GM04504 (cell line): ENCODE measurements at regions not wholly inside any gene's neighbourhood (a gene's known extent, or its start where the extent isn't known, plus 50 kb on each side); places are given as distances from the start of the nearest gene placed in this dataset.
A peak's percentile ranks its signal among the peaks of the same experiment; 100 is the strongest.
"Not testable (repeated sequence)": the region's sequence is repeated elsewhere in the genome, so short reads cannot be mapped to it uniquely, and the experiment has no call there.

ENCODE experiments used
- DNase-seq: peaks from one replicate; pipeline ENCODE4 v3.0.0-alpha.2; 2012; ENCODE audit warnings: low read depth

GRCh38 chr11:29051935-29052334 is 943.7 kb downstream of the METTL15 start:
- DNase-seq, result no peak

DNA sequence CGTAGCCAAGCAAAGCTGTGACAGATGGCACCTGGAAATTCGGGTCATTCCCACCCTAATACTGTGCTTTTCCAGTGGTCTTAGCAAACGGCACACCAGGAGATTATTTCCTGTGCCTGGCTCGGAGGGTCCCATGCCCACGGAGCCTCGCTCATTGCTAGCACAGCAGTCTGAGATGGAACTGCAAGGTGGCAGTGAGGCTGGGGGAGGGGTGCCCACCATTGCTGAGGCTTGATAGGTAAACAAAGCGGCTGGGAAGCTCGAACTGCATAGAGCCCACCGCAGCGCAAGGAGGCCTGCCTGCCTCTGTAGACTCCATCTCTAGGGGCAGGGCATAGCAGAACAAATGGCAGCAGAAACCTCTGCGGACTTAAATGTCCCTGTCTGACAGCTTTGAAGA is 942.8 kb downstream of the METTL15 start:
- not testable (repeated sequence) for DNase-seq

DNA sequence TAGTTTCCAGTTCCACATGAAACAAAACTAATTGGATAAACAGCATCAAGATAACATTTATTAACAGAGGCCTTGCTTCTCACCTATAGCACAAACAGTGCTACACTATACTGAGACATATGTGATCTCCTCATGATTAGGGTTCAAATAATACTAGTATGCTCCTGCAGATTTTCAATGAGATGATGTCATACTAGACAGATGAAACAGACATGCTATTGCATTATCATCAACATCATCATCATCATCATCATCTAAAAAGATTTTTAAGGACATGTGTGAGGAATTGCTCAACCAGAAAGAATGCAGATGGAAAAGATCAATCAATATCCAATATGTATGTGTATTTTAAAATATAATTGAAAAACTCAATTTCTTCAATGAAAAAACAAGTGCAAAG is 932.3 kb downstream of the METTL15 start:
- DNase-seq, result no peak

GRCh38 chr11:29032384-29033149 is 924.4 kb downstream of the METTL15 start:
- DNase-seq, result no peak

DNA sequence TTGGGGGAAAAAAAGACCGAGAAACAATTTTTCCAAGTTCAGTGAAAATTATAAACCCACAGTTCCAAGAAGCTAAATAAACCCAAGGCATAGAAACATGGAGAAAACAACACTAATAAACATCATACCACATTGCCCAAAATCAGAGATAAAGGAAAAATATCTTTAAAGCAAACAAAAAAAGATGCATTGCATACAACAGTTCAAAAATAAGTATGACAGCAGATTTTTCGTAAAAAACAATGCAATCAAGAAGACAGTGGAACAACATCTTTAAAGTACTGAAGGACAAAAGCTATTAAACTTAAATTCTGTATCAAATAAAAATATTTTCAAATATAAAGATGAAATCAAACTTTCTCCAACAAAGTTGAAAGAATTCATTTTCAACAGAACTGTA is 921.3 kb downstream of the METTL15 start:
- no peak for DNase-seq

- no peak for DNase-seq
Observed at GRCh38 chr11:29027436-29027835, 919.2 kb downstream of the METTL15 start.

GRCh38 chr11:29026286-29026685 is 918.1 kb downstream of the METTL15 start:
- no peak for DNase-seq

GRCh38 chr11:29025001-29025400 is 916.8 kb downstream of the METTL15 start:
- DNase-seq, result no peak

DNA sequence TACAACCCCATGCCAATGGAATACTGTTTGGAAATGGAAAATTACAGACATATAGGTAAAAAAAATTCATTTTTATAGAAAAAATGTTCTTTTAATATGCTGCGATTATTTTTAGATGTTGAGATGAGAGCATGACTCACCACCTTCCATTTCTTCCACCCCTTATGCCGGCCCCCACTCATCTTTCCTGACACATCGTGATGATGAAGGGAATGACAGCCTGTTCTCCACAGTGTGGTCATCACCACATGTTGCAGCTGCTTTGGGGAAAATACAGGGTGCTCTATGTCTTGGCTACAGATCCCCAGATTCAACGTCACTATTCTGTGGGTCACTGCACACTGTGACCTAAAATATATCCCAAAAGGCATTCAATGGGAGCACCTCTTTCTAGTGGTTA is 916.2 kb downstream of the METTL15 start:
- DNase-seq, result no peak

GRCh38 chr11:29023761-29024160 is 915.6 kb downstream of the METTL15 start:
- no peak for DNase-seq

DNA sequence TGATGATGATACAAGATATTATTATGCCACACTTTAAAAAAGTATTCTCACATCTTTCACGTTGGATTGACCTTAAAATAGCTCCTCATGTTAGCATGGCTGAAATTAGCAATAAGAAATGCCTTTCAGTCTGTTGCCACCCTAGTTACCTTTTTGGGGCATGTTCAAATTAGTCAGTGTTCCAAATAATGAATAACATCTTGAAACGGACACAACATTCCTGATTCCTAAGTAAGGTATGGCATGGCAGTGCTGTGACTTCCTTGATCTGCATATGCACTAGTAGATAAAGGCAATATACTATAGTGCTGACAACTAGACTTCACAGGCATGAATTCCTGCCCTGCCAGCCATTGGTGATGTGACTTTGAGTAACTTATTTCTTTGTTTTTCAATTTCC is 914.5 kb downstream of the METTL15 start:
- DNase-seq, result no peak

DNA sequence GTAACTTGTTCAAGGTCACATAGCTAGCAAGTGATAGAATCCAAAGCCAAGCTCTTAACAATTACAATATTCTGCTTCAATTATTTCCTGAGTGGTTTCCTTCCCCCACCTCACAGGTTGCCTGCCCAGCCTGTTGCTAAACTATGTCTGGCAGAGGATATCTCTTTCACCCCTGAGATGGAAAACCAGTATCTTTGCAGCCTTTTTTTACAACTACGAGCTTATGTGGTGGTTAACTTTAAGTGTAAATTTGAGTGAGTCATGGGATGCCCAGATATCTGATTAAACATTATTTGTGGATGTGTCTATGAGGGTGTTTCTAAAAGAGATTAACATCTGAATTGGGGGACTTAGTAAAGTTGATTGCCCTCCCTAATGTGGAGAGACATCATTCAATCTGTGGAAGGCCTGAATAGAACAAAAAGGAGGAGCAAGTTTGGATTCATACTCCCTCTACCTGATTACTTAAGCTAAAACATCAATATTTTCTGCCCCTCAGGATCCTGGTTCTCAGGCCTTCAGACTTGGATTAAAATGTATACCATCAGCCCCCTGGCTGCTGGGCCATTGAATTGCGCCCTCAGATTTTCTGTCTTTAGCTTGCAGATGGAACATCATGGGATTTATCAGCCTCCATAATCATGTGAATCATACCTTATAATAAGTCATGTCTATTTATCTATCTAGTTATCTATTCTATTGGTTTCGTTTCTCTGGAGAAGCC is 911.9 kb downstream of the METTL15 start:
- no peak for DNase-seq

- DNase-seq, result peak; percentile 51
Observed at GRCh38 chr11:29018631-29019030, 910.4 kb downstream of the METTL15 start.

- DNase-seq, result no peak
Observed at GRCh38 chr11:29017941-29018340, 909.8 kb downstream of the METTL15 start.

DNA sequence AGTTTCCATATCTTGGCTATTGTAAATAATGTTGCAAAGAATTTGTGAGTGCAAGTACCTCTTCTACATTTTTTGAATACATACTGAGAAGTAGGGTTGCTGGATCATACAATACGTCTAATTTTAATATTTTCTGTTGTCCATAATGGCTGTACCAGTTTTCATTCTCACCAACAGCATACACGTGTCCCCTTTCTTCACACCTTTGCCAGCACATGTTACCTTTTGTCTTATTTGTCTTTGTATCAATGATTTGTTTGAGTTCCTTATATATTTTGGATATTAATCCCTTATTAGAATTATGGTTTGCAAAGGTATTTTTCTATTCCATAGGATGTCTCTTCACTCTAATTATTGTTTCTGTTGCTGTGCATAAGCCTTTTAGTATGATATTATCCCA is 904.3 kb downstream of the METTL15 start:
- DNase-seq, result no peak

DNA sequence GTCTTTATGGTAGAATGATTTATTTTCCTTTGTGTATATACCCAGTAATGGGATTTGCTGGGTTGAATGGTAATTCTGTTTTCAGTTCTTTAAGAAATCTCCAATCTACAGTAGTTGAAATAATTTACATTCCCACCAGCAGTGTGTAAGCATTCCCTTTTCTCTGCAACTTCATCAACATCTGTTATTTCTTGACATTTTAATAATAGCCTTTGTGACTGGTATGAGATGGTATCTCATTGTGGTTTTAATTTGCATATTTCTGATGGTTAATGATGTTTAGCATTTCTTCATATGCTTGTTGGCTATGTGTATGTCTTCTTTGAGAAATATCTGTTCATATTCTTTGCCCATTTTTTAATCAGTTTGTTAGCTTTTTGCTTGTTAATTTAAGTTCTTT is 901.2 kb downstream of the METTL15 start:
- DNase-seq, result peak; percentile 52

DNA sequence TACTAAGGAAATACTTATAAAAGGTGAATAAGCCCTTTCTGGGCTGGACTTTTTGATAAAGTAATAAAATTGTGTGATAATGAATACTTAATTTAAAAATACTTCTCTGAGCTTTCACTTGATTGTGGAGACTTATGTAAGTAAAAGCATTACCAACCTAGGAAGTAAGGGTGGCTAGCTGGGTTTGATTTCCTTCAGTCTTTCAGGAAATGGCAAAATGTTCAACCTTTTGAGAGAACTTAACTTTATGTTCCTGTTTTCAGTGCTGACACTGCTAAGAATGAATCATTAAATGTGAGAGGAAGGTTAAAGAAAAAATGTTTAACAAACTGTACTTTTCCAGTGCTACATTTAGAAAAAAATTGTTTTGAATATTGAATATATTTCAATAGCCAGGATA is 900.3 kb downstream of the METTL15 start:
- no peak for DNase-seq

DNA sequence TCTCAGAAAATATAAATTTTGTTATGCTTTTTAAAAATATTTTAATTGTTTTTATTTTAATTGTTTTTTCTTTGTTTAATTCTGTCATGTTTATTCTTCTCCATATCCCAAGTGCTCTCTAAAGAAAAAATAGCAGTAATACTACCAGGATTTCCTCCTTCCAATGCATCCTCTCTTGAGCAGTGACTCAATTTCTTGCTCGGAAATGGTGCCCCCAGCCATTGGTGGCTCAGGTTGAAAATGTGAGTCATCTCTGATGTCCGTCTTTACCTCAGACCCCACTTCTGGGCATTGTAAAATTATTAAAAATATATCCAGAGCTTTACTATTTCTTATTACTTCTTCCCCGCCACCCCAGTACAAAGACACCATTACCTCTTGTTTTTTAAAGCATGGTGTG is 898.5 kb downstream of the METTL15 start:
- DNase-seq, result no peak

DNA sequence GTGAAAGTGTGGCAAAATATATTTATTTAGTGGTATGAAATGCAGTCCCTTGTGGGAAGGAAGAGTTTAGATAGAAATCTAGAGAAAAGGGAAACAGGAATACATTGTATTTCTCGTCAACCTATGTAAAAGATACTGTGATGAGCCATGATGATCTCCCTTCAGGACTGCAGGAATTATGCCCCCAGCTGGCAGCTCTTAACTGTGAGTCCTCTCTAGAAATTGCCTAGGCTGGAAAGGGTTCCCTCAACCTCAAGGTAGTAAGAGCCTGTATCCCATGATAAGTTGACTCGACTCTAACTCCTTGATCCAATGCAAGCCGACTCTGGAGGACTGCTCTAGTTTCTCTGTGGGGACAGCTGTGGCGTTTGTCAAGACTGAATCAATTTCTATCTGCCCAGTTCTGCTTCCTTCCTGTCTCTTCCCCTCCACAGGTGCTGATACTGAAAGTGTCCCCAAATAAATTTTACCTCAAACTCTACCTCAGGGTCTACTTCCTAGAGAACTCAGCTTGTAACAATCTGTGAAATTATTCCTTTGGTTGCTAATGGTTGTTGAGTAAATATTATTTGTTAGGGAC is 897.3 kb downstream of the METTL15 start:
- no peak for DNase-seq

DNA sequence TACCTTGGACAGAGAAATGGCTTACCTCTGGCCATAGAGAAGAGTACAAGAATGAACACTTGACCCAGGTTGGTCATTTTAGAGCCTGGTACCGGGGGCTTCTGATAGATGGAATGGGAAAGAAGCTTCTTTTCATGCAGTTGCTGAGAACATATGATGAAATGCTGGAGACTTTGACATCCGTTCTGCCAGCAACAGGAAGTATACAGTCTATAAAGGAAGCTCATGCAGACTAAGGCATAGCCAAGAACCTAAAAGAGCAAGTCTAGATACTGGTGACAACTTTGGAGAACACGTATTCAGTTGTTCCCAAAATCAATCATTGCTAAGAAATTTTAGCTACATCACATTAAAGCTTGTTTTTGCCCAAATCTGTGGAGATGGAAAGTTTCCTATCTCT is 894.6 kb downstream of the METTL15 start:
- no peak for DNase-seq

GRCh38 chr11:28999620-29000019 is 891.4 kb downstream of the METTL15 start:
- no peak for DNase-seq

DNA sequence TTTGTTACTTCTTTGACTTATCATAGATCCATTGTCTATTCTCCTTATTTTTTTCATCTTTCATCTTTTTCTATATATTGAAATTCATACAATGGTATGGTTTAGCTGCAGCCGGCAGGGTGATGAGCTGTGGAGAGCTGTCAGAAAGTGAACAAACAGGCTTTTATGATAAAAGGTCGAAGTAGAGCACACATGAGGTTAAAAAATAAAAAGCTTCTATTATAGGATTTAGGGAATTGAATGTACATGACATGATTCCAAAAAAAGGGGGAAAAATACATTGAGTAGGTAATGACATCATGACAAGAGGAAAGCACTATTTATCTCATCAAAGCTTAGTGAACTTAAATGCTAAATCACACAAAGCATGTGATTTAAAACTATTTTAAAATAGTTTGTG is 884.8 kb downstream of the METTL15 start:
- DNase-seq, result no peak

DNA sequence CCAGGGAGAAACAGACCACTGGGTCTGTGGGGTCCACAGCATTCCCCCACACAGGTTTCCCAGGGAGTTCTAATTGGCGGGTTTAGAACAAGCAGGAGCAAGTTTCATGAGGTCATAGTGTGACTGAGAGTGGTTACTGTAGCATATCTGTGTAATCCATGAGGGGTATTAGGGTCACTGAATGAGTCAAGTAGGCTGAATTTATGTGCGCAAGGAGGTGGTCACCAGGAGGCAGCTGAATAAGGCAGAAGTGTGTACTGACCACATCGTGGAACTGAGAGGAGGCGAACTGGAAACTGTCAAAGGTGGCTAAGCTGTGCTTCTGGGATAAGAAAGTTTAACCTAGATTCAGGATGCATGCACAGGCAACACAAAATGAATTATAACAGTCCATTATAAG is 876.0 kb downstream of the METTL15 start:
- no peak for DNase-seq
